ENCODE measurements at regions not wholly inside any gene's neighbourhood (a gene's known extent, or its start where the extent isn't known, plus 50 kb on each side); places are given as distances from the start of the nearest gene placed in this dataset.

DNA sequence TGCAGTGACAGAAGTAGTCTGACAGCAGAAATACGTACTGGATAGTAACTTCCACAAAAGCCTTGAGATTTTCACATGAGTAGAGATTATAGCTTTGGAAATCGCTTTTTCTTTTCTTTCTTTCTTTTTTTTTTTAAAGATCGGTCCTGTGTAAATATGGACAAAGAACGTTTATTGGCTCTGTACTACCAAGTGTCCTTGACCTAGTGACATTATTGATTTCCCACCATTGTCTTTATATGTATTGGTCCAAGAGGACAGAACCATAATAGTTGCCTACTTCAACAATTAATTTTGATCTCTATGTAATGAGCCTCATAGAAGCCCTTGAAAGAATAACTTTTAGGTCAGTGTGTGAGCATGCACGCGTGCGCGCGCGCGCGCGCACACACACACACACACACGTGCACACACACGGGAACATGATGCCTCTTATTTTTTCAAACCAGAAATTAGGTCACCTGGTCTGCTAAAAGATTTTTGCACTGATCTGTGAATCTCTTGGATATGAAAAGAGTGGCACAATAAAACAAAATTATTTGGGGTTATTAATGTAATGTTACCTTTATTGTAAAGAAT, 516.8 kb downstream of the PSAT1 start:
- in situ Hi-C loops (cut with MboI; ENCODE audit: low sequenced_read_pairs, unreplicated experiment), result no loop called here
- DNase-seq (ENCODE audit: low spot score), result no peak
- TF ChIP-seq, protein P1, sequence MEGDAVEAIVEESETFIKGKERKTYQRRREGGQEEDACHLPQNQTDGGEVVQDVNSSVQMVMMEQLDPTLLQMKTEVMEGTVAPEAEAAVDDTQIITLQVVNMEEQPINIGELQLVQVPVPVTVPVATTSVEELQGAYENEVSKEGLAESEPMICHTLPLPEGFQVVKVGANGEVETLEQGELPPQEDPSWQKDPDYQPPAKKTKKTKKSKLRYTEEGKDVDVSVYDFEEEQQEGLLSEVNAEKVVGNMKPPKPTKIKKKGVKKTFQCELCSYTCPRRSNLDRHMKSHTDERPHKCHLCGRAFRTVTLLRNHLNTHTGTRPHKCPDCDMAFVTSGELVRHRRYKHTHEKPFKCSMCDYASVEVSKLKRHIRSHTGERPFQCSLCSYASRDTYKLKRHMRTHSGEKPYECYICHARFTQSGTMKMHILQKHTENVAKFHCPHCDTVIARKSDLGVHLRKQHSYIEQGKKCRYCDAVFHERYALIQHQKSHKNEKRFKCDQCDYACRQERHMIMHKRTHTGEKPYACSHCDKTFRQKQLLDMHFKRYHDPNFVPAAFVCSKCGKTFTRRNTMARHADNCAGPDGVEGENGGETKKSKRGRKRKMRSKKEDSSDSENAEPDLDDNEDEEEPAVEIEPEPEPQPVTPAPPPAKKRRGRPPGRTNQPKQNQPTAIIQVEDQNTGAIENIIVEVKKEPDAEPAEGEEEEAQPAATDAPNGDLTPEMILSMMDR (IDR thresholded peaks at IDR 0.05; ENCODE audit: borderline replicate concordance, control extremely low read depth, extremely low read depth, insufficient read depth, missing control alignments), result no peak

- TF ChIP-seq, protein P1 (IDR thresholded peaks at IDR 0.05; ENCODE audit: borderline replicate concordance, control extremely low read depth, extremely low read depth, insufficient read depth, missing control alignments), result peak; percentile 50
- DNase-seq (ENCODE audit: low spot score), result peak; percentile 47
- in situ Hi-C loops (cut with MboI; ENCODE audit: low sequenced_read_pairs, unreplicated experiment), result no loop called here
Measured at GRCh38 chr9:78821126-78821822, 524.3 kb downstream of the PSAT1 start.

DNA sequence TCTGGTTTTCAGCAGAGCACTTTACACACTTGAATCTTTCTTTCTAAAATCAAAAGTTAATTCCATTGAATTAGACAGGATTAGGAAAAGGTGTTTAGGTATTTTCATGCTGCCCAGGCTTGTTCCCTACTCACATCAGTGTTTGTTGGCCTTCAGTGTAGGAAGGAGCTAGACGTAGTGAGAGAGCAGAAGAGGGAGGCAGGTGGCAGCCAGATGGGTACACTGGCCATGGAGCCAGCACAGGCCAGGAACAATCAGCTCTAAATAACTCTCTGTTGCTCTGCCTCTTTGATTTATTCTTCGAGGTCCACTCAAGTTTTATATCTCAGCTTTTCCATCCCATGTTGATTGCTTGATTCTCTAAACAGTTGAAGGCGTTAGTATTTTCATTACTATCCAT, 529.6 kb downstream of the PSAT1 start:
- in situ Hi-C loops (cut with MboI; ENCODE audit: low sequenced_read_pairs, unreplicated experiment), result no loop called here
- no peak for DNase-seq (ENCODE audit: low spot score)
- TF ChIP-seq, protein P1 (IDR thresholded peaks at IDR 0.05; ENCODE audit: borderline replicate concordance, control extremely low read depth, extremely low read depth, insufficient read depth, missing control alignments), result no peak

DNA sequence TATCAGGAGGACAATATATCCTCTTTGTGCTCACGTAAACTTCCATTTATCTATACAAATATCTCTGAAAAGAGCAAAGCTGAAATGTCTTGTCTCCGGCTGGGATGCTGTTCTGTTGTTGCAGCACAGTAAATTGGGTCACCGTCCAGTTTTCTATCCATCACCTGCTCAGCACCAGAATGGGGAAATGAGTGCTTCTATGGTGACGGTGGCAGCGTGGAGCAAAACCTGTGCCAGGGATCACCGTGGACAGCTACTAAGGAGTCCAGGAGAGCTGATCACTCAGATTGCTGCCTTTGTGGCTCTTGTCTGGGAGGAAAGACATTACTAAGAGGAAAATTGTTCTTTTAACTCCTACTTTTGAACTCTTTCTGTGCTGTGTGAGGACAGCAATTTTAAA, 531.6 kb downstream of the PSAT1 start:
- TF ChIP-seq, protein P1 (IDR thresholded peaks at IDR 0.05; ENCODE audit: borderline replicate concordance, control extremely low read depth, extremely low read depth, insufficient read depth, missing control alignments), result no peak
- DNase-seq (ENCODE audit: low spot score), result no peak
- in situ Hi-C loops (cut with MboI; ENCODE audit: low sequenced_read_pairs, unreplicated experiment), result no loop called here

GRCh38 chr9:78830301-78830700, 533.4 kb downstream of the PSAT1 start:
- TF ChIP-seq, protein P1 (IDR thresholded peaks at IDR 0.05; ENCODE audit: borderline replicate concordance, control extremely low read depth, extremely low read depth, insufficient read depth, missing control alignments), result no peak
- in situ Hi-C loops (cut with MboI; ENCODE audit: low sequenced_read_pairs, unreplicated experiment), result no loop called here

DNA sequence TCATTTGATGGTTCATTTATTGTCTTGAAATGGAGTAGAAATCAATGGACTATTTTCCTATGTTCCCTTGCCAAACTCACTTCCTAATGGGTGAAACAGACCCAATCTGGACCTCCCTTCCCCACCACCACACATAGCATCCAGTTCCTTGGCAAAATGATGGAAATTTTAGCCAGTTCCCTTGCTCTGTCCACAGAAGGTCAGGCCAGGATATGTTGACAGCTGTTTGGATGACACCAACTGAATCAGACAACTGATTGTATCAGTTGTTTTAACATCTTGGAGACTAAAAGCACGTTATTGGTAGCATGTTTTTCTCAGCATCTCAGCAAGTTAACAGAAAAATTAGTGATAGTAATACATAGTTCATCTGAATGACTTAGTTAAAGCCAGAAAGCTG, 534.8 kb downstream of the PSAT1 start:
- no peak for DNase-seq (ENCODE audit: low spot score)
- in situ Hi-C loops (cut with MboI; ENCODE audit: low sequenced_read_pairs, unreplicated experiment), result no loop called here
- TF ChIP-seq, protein P1 (IDR thresholded peaks at IDR 0.05; ENCODE audit: borderline replicate concordance, control extremely low read depth, extremely low read depth, insufficient read depth, missing control alignments), result no peak

More at GRCh38 chr9:78830301-78830700, 533.4 kb downstream of the PSAT1 start:
- no peak for DNase-seq (ENCODE audit: low spot score)
